ENCODE measurements at regions not wholly inside any gene's neighbourhood (a gene's known extent, or its start where the extent isn't known, plus 50 kb on each side); places are given as distances from the start of the nearest gene placed in this dataset.

DNA sequence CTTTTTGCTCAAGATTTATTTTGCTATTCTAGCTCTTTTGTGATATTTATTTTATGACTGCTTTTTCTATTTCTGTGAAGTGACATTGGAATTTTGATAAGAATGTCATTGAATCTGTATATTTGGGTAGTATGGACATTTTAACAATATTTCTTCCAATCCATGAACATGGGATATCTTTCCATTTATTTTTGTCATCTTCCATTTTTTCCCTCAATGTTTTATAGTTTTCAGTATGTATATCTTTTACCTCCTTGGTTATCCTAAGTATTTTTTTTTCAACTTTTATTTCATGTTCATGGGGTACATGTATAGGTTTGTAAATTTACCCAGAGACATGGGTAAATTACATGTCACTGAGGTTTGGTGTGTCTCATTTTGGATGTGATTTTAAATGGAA lies 74.1 kb upstream of the PREP start:
- H3K4me2 ChIP-seq (ENCODE audit: low read length): no peak overlapping the region
- TF ChIP-seq, protein P1, sequence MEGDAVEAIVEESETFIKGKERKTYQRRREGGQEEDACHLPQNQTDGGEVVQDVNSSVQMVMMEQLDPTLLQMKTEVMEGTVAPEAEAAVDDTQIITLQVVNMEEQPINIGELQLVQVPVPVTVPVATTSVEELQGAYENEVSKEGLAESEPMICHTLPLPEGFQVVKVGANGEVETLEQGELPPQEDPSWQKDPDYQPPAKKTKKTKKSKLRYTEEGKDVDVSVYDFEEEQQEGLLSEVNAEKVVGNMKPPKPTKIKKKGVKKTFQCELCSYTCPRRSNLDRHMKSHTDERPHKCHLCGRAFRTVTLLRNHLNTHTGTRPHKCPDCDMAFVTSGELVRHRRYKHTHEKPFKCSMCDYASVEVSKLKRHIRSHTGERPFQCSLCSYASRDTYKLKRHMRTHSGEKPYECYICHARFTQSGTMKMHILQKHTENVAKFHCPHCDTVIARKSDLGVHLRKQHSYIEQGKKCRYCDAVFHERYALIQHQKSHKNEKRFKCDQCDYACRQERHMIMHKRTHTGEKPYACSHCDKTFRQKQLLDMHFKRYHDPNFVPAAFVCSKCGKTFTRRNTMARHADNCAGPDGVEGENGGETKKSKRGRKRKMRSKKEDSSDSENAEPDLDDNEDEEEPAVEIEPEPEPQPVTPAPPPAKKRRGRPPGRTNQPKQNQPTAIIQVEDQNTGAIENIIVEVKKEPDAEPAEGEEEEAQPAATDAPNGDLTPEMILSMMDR (IDR thresholded peaks at IDR 0.05; ENCODE audit: low read depth, low read length, poor library complexity, severe bottlenecking): no peak
- no peak for TF ChIP-seq EZH2phosphoT487 (IDR thresholded peaks at IDR 0.05; ENCODE audit: borderline replicate concordance, low read length)
- no peak overlapping the region for H3K4me3 ChIP-seq (ENCODE audit: low read length)
- no peak overlapping the region for H3K27ac ChIP-seq (ENCODE audit: low read depth, low read length)
- H4K20me1 ChIP-seq (ENCODE audit: control insufficient read depth, insufficient read depth, low read depth, low read length): no peaks in the 10 kb centered on the region
- no peaks in the 10 kb centered on the region for H3K9me3 ChIP-seq (ENCODE audit: control insufficient read depth, insufficient read depth, low read length)
- H3F3A ChIP-seq (ENCODE audit: control insufficient read depth, insufficient read depth): no peaks in the 10 kb centered on the region
- H3K36me3 ChIP-seq (ENCODE audit: control insufficient read depth, low read length): no peaks in the 10 kb centered on the region
- H3K79me2 ChIP-seq (ENCODE audit: control insufficient read depth, low read length): no peaks in the 10 kb centered on the region
- H3K4me1 ChIP-seq (ENCODE audit: control insufficient read depth, low read length): no peaks in the 10 kb centered on the region
- no peaks in the 10 kb centered on the region for H3K9me2 ChIP-seq (replicated peaks; ENCODE audit: control insufficient read depth, low read length)
- H3K27me3 ChIP-seq (ENCODE audit: control insufficient read depth, low read length): peaks cover 10% of the 10 kb centered on the region

DNA sequence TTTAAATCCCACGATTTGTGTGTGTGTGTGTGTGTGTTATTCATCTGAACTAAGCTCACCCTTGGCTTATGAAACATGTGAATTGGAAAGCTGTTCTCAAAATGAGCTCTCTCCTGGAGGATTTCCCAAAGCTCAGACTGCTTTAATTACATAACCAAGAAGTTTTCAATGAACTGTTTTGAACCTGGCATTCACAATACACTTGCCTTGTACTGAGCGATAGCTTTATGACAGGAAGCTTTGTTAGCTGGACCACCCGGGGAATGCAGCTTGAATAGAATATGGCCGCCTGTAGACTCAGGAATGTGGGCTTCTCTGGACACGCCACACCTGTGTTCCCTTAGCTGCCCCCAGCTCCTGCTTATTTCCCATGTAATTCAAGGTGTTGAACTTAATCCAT lies 71.4 kb upstream of the PREP start:
- Histone ChIP-seq H3K4me3 (ENCODE audit: low read length) (no peak overlapping the region), H3K9me3 (ENCODE audit: control insufficient read depth, insufficient read depth, low read length) (no peaks in the 10 kb centered on the region), H3K4me2 (ENCODE audit: low read length) (no peak overlapping the region), H3K9me2 (replicated peaks; ENCODE audit: control insufficient read depth, low read length) (no peaks in the 10 kb centered on the region), H3K4me1 (ENCODE audit: control insufficient read depth, low read length) (no peaks in the 10 kb centered on the region), H3K36me3 (ENCODE audit: control insufficient read depth, low read length) (no peaks in the 10 kb centered on the region), H3K27me3 (ENCODE audit: control insufficient read depth, low read length) (peaks cover 9% of the 10 kb centered on the region), H4K20me1 (ENCODE audit: control insufficient read depth, insufficient read depth, low read depth, low read length) (no peaks in the 10 kb centered on the region), H3F3A (ENCODE audit: control insufficient read depth, insufficient read depth) (no peaks in the 10 kb centered on the region), H3K79me2 (ENCODE audit: control insufficient read depth, low read length) (no peaks in the 10 kb centered on the region), H3K27ac (ENCODE audit: low read depth, low read length) (no peak overlapping the region)
- TF ChIP-seq, protein P1 (IDR thresholded peaks at IDR 0.05; ENCODE audit: low read depth, low read length, poor library complexity, severe bottlenecking): no peak
- TF ChIP-seq EZH2phosphoT487 (IDR thresholded peaks at IDR 0.05; ENCODE audit: borderline replicate concordance, low read length): no peak

DNA sequence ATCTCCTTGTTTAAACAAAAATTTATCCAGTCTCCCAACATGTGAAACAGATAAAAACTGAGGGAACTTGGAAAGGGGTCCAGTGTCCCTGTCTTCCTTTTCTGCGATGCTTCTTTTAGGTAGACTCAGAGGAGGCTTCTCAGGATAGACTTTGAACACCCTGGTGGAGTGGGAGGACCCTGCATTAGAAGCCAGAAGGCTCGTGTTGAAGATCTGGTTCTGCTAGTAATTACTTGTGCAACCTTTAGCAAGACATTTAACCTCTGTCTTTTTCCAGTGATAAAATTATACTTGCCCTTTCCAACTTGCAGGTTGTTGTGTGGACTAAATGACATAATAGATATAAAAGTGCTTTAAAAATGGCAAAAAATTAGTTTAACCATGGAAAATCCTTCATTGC lies 67.1 kb upstream of the PREP start:
- Histone ChIP-seq H3K27ac (ENCODE audit: low read depth, low read length) (no peak overlapping the region), H3K4me2 (ENCODE audit: low read length) (no peak overlapping the region)

More for the DNA sequence above, 67.1 kb upstream of the PREP start:
- no peaks in the 10 kb centered on the region for H3F3A ChIP-seq (ENCODE audit: control insufficient read depth, insufficient read depth)
- no peaks in the 10 kb centered on the region for H3K4me1 ChIP-seq (ENCODE audit: control insufficient read depth, low read length)
- H3K36me3 ChIP-seq (ENCODE audit: control insufficient read depth, low read length): no peaks in the 10 kb centered on the region
- peaks cover 9% of the 10 kb centered on the region for H3K27me3 ChIP-seq (ENCODE audit: control insufficient read depth, low read length)
- TF ChIP-seq, protein P1 (IDR thresholded peaks at IDR 0.05; ENCODE audit: low read depth, low read length, poor library complexity, severe bottlenecking): no peak
- TF ChIP-seq EZH2phosphoT487 (IDR thresholded peaks at IDR 0.05; ENCODE audit: borderline replicate concordance, low read length): no peak
- H4K20me1 ChIP-seq (ENCODE audit: control insufficient read depth, insufficient read depth, low read depth, low read length): no peaks in the 10 kb centered on the region
- H3K9me3 ChIP-seq (ENCODE audit: control insufficient read depth, insufficient read depth, low read length): no peaks in the 10 kb centered on the region
- no peaks in the 10 kb centered on the region for H3K79me2 ChIP-seq (ENCODE audit: control insufficient read depth, low read length)
- no peak overlapping the region for H3K4me3 ChIP-seq (ENCODE audit: low read length)
- no peaks in the 10 kb centered on the region for H3K9me2 ChIP-seq (replicated peaks; ENCODE audit: control insufficient read depth, low read length)

All from DOHH2 (cell line).